ENCODE measurements at regions not wholly inside any gene's neighbourhood (a gene's known extent, or its start where the extent isn't known, plus 50 kb on each side); places are given as distances from the start of the nearest gene placed in this dataset.
"Not testable (repeated sequence)": the region's sequence is repeated elsewhere in the genome, so short reads cannot be mapped to it uniquely, and the experiment has no call there.

DNA sequence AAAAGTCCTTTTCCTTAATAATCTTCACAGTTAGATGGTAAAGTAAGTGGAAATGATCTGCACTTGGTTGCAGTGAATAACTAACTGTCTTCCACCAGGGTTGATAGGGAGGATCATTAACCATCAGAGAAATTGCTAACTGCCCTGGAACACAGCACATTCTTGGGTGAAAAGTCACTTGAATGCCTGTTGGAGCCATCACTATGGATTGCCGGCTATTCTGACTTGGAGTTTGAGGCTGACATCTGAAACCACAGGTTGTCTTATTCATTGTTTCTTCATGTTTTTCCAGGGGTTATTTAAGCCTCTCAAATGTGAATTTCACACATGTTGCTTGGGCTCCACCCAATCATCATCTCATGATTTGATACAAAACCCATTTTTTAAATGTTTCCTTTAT, 901.4 kb downstream of the MCTP2 start:
- no peak for DNase-seq (ENCODE audit: low read depth in 2 of 2)

DNA sequence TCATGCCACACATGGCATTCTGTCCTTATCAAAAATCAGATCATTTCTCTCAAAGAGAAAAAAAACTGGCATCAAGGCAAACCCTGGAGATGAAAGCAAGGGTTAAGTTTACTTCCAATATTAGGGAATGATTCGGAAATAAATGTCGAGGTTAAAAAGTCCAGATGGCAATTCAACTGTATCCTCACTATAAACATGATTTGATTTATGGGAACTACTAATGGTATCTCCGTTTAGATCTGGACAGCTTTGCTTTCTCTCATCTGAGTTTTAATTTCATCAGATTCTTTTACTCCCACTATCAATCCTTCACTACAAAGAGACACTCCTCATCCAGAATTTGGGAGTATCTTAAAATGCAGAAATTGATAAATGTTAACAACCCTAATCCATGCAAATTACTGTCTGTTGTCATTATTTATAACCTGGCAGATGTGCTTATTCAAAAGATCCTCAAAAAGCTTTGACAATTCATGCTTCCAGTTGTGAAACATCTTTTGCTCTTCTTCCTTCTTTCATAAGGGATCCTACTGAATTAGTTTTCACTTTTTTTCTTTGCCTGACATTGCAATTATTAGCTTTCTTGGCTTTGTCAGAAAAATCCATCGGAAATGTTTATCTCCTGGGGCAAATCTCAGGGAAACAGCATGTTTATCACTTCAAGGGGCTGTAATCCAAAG, 903.2 kb downstream of the MCTP2 start:
- DNase-seq (ENCODE audit: low read depth in 2 of 2) = no peak

- DNase-seq (ENCODE audit: low read depth in 2 of 2) = no peak
Observed at GRCh38 chr15:95138604-95139270, 907.4 kb downstream of the MCTP2 start.

GRCh38 chr15:95141486-95141885, 910.1 kb downstream of the MCTP2 start:
- DNase-seq (ENCODE audit: low read depth in 2 of 2) = no peak

DNA sequence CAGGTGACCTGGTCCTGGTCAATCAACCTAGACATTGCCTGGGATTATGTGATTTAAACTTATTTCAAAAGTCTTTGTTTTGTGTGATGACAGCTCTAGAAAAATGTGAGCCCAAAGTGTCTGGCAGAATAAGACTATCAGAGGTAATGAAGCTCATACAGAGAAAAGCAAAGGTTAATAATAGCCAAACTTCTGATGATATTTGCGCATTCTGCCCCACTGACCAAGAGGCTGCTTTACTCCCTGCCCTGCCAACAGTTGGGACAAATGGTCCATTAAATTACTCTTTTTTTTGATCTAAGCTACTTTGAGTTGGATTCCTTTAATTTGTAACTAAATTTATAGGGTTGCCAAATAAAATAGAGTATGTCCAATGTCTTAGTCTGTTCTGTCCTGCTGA, 911.2 kb downstream of the MCTP2 start:
- DNase-seq (ENCODE audit: low read depth in 2 of 2) = no peak

DNA sequence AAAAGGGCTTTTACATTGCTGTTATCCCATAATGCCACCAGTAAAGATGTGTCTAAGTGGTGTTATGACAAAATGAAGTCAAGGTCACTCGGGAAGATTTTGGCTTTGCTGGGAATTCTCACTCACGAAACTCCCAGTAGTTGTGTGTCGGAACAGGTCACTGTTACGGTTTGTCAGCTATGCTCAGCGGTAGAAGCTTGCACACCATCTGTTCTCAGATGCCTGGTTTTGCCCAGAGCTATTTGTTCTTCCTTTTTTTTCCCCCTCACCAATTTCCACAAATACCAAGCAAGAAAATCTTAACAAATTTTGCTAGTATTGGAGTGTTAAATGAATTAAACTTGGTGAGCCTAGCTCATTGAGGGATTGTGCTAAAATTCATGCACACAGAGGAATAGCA, 915.1 kb downstream of the MCTP2 start:
- no peak for DNase-seq (ENCODE audit: low read depth in 2 of 2)

DNA sequence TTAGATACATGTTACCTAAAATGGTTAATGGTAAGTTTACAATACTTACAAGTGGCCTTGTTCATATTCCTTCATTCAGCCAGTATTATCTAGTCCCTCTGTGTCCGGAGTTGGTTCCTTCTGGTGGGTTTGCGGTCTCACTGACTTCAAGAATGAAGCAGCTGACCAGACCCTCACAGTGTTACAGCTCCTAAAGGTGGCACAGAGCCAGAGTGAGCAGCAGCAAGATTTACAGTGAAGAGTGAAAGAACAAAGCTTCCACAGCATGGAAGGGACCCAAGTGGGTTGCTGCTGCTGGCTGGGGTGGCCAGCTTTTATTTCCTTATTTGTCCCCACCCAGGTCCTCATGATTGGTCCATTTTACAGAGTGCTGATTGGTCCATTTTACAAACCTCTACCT, 916.8 kb downstream of the MCTP2 start:
- no peak for DNase-seq (ENCODE audit: low read depth in 2 of 2)

DNA sequence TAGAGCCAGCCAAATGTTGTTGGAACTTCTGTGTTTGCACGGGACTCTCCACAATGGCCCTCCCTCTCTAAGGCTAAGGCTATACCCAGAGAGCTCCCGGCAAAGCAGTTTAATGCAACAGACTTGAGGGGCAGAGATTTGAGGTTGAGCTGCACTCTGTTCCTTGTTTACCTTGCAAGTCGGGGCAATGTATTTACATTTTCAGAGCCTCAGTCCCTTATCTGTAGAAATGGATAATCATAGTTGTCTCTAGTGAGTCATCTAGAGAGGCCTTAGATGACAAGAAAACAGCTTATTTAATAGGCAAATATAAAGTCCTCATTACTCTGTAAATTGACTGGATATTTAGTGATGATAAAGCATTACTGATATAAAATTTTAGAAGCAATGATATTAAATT, 917.7 kb downstream of the MCTP2 start:
- DNase-seq (ENCODE audit: low read depth in 2 of 2) = no peak

DNA sequence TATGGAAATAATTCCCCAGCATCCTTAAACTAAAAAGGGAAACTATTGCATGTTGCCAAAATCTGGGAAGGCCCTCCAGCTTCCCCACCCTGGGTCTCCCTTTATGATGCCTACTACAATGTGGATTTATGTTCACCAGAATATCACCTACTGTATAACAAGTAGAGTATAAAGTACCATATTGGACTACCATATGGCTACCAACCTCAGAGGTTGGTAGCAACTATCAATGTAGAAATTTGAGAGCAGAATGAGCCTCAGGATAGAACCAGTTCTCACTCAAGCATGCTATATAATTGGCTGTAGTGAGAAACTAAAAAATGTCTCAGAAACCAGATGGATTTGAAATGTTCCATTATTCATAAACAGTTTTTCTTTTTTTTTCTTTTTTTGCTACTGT, 918.4 kb downstream of the MCTP2 start:
- no peak for DNase-seq (ENCODE audit: low read depth in 2 of 2)

GRCh38 chr15:95150466-95150865, 919.1 kb downstream of the MCTP2 start:
- no peak for DNase-seq (ENCODE audit: low read depth in 2 of 2)

DNA sequence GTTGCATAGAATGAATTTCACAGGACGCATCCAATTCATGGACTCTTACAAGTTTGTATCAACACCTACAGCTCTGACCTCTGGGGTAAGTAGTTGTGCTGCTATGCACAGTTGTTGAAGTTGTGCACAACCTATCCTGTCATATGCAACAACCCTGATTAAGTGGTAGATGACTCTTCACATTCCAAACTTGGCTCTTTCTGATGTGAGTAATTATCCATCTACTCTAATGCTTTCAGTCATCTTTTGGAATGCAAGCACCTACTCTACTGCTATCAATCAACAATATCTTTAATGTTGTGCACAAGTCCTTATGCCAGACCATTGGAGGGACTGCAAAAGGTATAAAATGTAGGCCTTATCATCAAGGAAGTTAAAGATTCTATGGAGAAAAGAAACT, 921.4 kb downstream of the MCTP2 start:
- no peak for DNase-seq (ENCODE audit: low read depth in 2 of 2)

GRCh38 chr15:95153201-95153600, 921.8 kb downstream of the MCTP2 start:
- not testable (repeated sequence) for DNase-seq (ENCODE audit: low read depth in 2 of 2)

DNA sequence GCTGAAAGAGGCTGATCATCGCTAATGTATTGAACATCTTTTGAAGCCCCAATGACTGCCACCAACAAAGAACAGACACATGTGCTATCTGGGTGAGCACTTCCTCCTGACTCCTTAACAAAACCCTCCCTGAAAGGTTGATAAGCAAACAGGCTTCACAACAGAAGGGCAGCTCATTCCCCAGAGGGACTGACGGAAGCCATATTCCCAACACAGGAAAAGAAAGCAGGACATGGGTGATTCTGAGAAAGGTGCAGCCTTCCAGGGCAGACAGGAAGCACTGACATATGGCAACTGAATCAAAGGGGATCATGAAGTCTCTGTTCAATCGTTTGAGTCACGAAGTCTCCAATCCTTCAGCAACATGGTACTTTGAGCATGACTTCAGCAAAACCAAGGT, 929.0 kb downstream of the MCTP2 start:
- DNase-seq (ENCODE audit: low read depth in 2 of 2) = no peak

DNA sequence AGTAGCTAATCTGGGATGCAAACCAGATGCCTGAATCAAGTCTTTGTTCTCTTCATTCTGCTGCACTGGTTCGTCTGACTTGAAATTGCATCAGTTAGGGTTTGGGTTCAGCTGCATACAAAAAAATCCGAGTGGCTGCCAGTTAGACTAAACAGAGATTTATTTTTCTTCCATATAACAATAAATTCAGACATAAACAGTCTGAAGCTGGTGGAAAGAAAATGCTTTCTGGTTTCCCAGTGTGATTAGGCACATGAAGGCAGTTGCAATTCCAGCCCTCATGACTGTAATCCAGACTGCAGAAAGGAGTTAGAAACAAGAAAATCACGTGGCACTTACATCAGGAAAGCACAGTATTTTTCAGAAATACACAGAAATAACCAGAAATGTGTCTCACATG, 930.7 kb downstream of the MCTP2 start:
- no peak for DNase-seq (ENCODE audit: low read depth in 2 of 2)

GRCh38 chr15:95162531-95162930, 931.2 kb downstream of the MCTP2 start:
- no peak for DNase-seq (ENCODE audit: low read depth in 2 of 2)

- no peak for DNase-seq (ENCODE audit: low read depth in 2 of 2)
Observed at GRCh38 chr15:95162967-95163531, 931.7 kb downstream of the MCTP2 start.

GRCh38 chr15:95168152-95168551, 936.8 kb downstream of the MCTP2 start:
- DNase-seq (ENCODE audit: low read depth in 2 of 2) = no peak

- no peak for DNase-seq (ENCODE audit: low read depth in 2 of 2)
Observed at GRCh38 chr15:95168951-95169431, 937.6 kb downstream of the MCTP2 start.

- DNase-seq (ENCODE audit: low read depth in 2 of 2) = no peak
Observed at GRCh38 chr15:95169541-95170459, 938.4 kb downstream of the MCTP2 start.

DNA sequence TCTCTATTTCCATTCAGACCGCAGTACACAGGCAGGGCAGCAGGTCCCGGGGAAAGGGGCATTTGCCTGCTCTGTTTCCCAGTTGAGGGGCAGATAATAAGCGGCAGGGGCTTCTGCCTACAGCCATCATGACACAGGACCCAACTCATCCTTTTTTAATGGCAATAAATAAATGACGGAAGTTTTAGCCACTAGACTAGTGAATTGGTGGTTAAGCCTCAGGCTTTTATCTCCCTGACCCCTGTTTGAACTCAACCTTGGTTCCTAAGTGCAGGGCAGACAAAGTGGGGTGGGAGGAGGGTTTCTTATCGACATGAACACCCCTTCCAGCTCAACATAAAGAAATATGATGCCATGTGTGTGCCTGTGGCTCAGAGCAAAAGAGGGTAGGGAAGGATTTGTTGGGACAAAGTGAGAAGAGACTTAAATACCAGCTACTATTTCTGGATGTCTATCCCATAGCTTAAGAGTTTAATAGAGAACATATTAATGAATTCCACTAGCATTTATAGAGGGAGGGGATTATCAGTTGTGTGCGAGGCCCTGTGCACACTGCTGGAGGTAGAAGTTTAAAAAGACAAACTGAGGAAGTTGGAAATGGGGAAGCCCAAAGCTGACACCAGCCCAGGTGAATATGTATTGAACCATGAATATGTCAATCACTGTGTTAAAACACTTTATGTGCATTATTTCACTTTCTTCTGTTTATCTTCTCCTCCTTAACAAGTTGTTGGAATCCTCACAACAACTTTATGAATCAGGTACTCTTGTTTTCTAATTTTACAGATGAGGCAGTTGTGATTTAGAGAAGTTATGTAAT, 939.4 kb downstream of the MCTP2 start:
- no peak for DNase-seq (ENCODE audit: low read depth in 2 of 2)

DNA sequence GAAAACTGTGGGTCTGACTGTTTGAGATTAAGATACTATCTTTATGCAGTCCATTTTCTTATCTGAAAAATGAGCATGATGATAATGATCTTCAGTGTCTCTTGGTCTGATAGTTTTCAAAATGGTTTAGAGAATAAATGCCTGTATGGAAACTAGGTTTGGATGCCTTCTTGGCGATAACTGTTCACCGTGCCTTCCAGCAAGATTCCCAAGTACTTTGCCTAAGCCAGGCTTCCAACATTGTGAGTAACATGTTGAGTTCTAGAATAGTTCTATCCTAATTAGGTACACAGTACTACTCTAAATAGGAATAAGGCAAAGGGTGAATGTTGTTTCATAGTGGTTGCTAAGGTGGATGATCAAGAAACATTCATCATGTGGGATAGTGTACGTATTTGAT, 940.2 kb downstream of the MCTP2 start:
- no peak for DNase-seq (ENCODE audit: low read depth in 2 of 2)

Data from activated CD4-positive, alpha-beta T cell treated with anti-CD3 and anti-CD28 coated beads for 24 hours (primary cell).